Activated T-cell treated with anti-CD3 and anti-CD28 coated beads, Interleukin-2, amount 50 U/mL, for 72 hours (primary cell): ENCODE measurements at regions not wholly inside any gene's neighbourhood (a gene's known extent, or its start where the extent isn't known, plus 50 kb on each side); places are given as distances from the start of the nearest gene placed in this dataset.

Experiments used
- ATAC-seq, 2 donors: fragments of 150-1000 bp; cut with Tn5 transposase; replicated peaks in 1 of 2; 2 replicates each; pipeline ENCODE4 v1.10.0; 2021; ENCODE audit warnings: moderate library complexity in 2 of 2, mild to moderate bottlenecking in 1 of 2
- DNase-seq, 2 donors: peaks; one replicate each; pipeline ENCODE4 v3.0.0; 2021 to 2022; ENCODE audit warnings: mixed read lengths in 1 of 2
- H3K27ac Mint-ChIP-seq: one replicate; pipeline ENCODE4 v1.8.0; 2022; ENCODE audit warnings: mild to moderate bottlenecking, moderate library complexity, mixed read lengths
- H3K27me3 Mint-ChIP-seq: one replicate; pipeline ENCODE4 v1.8.0; 2022; ENCODE audit warnings: low read depth, mixed read lengths
- H3K36me3 Mint-ChIP-seq, 2 donors: one replicate each; pipeline ENCODE4 v1.8.0; 2022; ENCODE audit warnings: mixed read lengths in 2 of 2, mild to moderate bottlenecking in 1 of 2; ENCODE audit not compliant: insufficient read depth in 2 of 2
- H3K4me1 Mint-ChIP-seq: one replicate; pipeline ENCODE4 v1.8.0; 2022; ENCODE audit warnings: low read depth, mixed read lengths
- H3K4me3 Mint-ChIP-seq, 2 donors: one replicate each; pipeline ENCODE4 v1.8.0; 2022; ENCODE audit warnings: mild to moderate bottlenecking in 2 of 2, mixed read lengths in 2 of 2, moderate library complexity in 2 of 2
- H3K9me3 Mint-ChIP-seq, 2 donors: one replicate each; pipeline ENCODE4 v1.8.0; 2022; ENCODE audit warnings: mixed read lengths in 2 of 2

DNA sequence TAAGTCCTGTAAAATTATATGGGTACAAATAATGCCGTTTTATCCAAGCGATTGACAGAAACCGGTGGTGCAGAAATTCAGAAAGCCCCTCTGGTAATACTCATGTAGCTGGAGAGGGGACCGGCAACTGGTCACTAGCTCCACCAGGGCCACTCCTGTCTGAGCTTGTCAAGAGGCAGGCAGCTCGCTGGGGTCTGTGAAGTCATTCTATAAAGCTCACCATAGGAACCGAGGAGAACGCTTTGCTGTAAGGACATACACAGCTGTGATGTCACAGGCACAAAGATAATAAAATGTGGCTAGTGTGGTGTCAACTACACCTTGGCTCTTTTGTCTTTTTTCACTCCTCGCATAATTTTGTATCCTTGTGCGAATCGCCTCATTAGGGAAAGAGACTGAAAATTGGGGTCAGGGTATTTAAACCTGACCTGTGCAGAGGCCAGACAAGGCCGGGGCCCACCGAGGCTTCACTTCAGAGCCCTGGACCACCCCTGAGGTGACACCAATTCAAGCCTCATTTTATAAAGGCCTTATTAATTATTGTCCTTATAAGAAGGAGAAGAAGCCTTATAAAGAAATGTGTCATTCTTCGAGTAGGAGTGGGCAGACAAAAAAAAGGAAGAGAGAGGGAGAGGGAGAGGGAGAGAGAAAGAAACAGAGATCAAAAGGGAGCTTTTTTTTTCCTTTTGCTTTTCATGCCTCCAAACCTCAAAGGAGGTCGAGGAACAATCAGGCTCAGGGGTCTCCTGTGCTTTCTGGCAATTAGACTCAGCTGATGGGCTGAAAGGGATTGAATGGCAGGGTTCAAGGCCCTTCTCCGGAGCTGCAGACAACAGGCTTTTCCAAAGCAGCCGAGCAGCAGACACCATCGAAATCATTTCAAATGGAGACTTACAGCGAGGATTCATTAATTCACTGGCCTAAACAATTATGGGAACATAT is 813.3 kb upstream of the ARRDC4 start:
- no peak overlapping the region for H3K4me3 Mint-ChIP-seq
- no peaks in the 10 kb centered on the region for H3K36me3 Mint-ChIP-seq
- peaks cover 3 to 6% of the 10 kb centered on the region in 2 donors for H3K9me3 Mint-ChIP-seq
- no peaks in the 10 kb centered on the region for H3K4me1 Mint-ChIP-seq
- DNase-seq (no peak), ATAC-seq (no peak)
- no peaks in the 10 kb centered on the region for H3K27me3 Mint-ChIP-seq
- no peak overlapping the region for H3K27ac Mint-ChIP-seq

DNA sequence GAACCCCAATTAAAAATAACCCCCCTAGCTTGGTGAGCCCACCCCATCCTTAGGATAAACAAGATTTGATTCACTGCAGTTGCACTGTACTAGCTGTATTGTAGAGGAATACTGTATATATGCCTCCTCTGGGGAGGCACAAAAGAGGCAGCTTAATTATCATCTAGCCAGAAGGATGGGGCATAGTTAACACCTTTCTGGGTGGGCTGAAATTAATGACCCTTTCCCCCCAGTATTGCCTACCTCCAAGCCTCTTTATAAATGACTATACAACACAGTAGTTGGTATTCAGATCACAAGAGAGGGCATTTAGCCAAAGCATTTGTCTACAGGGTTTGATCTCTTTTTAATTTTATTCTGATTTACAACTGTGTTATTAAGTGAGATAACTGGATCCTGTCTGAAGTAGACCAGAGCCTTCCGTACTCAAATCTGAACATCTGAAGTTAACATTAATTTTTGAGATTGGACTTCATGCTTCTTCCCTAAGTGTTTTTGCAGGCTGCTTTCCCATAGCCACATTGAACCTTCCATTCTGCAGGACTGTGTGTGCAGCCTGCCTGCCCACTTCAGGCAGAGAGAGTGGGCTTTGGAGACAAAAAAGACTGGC is 807.0 kb upstream of the ARRDC4 start:
- DNase-seq (no peak), ATAC-seq (no peak)
- H3K27me3 Mint-ChIP-seq = no peaks in the 10 kb centered on the region
- H3K36me3 Mint-ChIP-seq = no peaks in the 10 kb centered on the region
- peaks cover 2 to 6% of the 10 kb centered on the region in 2 donors for H3K9me3 Mint-ChIP-seq
- H3K4me3 Mint-ChIP-seq = no peak overlapping the region
- no peak overlapping the region for H3K27ac Mint-ChIP-seq
- H3K4me1 Mint-ChIP-seq = no peaks in the 10 kb centered on the region

DNA sequence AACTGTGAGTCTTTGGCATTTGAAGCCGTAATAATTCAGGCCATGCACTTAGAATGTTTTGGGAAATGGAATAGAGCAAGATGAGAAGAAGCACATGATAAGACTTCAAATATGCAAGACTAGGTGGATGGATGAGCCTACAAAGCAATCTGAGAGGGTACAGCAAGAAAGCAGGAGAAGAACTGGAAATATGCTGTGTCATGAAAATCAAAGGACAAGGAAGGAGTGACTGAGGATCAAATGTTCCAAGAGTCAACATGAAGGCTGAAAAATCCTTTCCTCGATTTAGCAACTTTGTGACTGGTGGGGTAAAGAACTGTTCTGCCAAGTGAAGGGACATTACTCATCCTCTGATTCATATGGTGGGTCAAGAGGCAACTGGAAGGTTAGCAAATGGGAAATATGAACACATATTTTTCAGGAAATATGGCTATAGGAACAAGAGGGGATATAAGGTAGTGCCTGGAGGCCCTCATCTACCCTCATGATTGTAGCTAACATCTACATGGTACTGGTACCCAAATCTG is 803.7 kb upstream of the ARRDC4 start:
- DNase-seq = no peak
- H3K4me1 Mint-ChIP-seq = no peaks in the 10 kb centered on the region
- no peak overlapping the region for H3K27ac Mint-ChIP-seq
- no peak overlapping the region for H3K4me3 Mint-ChIP-seq
- no peaks in the 10 kb centered on the region for H3K36me3 Mint-ChIP-seq
- H3K9me3 Mint-ChIP-seq = peaks cover 0 to 2% of the 10 kb centered on the region in 2 donors
- ATAC-seq = no peak
- no peaks in the 10 kb centered on the region for H3K27me3 Mint-ChIP-seq

DNA sequence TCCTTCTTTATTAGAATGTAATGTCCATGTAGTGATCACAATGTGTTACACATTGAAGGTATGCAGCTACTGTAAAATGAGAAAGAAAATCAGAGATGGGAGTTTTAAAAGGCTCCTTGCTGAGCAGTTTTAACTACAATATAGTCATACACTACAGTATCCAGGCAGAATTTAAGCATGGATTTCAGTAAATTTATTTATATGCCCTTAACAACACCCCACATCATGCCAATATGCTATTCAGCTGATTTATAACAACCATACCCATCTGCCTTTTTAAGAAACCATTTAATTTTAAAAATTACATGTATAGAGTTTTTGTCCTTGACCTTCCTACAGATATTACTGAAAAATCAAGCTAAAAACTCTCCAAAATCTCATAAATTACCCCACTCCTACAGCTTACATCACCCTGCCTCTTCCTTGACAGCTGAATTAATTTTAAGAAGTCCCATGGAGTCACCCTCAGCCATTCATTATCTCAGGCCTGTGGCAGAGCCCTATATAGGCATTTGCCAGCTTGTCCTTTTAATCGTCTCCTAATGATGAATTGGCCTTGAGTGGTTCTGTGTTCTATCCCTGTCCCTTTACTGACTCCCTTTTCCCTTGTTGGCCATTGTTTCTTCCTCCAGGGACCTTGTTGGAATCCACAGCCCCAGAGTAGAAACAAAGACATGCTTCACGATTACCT is 797.6 kb upstream of the ARRDC4 start:
- no peaks in the 10 kb centered on the region for H3K27me3 Mint-ChIP-seq
- no peak overlapping the region for H3K27ac Mint-ChIP-seq
- H3K9me3 Mint-ChIP-seq = peaks cover 5 to 7% of the 10 kb centered on the region in 2 donors
- H3K4me1 Mint-ChIP-seq = no peaks in the 10 kb centered on the region
- no peak for ATAC-seq
- H3K36me3 Mint-ChIP-seq = no peaks in the 10 kb centered on the region
- no peak overlapping the region for H3K4me3 Mint-ChIP-seq
- no peak for DNase-seq

DNA sequence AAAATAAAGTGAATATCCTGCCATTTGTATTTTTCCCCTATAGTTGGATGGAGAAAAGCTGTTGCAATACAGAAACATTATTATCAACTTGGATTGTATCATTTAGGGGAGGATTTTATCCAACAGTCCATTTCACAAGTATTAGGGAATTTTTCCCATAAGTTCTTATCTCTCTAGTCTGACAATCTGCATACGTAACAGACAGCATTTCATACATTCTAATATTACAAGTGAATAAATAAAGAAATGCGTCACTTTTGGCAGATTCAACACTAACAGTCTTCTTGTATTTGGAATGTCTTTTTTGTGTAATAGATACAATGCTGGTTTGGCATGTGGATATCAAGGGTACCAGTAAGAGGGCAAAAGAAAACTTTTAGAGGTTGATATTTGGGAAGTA is 795.3 kb upstream of the ARRDC4 start:
- Mint-ChIP-seq H3K27me3 (no peaks in the 10 kb centered on the region), H3K36me3 (no peaks in the 10 kb centered on the region), H3K4me1 (no peaks in the 10 kb centered on the region), H3K9me3 (peaks cover 5 to 7% of the 10 kb centered on the region in 2 donors), H3K27ac (no peak overlapping the region), H3K4me3 (no peak overlapping the region)
- no peak for ATAC-seq
- DNase-seq = no peak

DNA sequence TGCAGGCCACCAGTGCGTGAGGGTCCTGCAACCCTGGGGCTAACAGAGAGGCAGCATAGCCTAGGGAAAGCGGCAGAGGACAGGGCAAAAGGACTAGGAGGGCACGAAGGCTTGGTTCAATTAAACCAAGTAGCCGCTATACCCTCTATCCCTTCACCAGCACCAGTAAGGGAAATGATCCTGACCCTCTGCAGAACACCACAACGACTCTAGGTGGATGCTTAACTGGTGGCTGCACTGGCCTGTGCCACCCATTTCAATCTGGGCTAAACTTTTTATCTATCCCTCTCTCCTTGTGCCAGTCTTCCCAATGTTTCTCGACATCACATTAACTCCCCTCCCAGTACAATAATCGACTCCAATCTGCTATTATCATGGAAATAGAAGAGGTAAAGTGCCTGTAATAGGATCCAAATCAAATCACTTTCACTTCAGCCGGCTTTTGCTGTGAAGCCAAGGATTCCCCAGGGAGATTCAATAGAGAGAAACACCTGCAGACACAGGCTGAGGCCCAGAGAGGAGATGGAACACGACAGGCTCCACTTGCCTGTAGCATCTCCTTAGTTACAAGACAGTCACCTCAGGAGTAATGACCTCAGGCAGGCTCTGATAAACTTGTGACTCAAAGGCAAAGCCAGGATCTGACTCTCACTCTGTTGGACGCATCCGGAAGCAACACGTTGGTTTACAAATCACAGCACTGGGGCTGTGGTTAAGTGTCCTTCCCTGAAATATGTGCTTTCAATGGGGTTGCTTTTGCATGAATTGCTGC is 791.6 kb upstream of the ARRDC4 start:
- Mint-ChIP-seq H3K36me3 (no peaks in the 10 kb centered on the region), H3K4me3 (no peak overlapping the region), H3K27me3 (no peaks in the 10 kb centered on the region), H3K4me1 (no peaks in the 10 kb centered on the region), H3K27ac (no peak overlapping the region), H3K9me3 (peaks cover 8% of the 10 kb centered on the region in 2 donors)
- DNase-seq (no peak), ATAC-seq (no peak)

DNA sequence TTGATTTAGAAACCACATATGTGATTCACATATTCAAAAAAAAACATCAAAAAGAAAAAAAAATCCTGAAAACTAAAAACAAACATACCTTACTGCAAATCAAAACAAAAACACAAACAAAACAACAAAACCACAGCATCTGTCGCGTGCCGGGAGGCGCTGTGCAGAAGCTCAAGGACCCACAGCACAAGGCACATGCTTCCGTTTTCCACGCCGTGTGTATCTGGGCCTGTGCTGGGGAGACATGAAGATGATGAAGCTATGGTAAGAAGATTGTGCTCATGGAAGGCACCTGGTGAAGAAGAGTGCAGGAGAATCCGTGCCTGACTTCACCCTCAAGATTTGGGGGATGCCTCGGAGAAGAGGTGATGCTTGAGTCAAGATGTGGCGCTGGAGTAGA is 788.9 kb upstream of the ARRDC4 start:
- ATAC-seq (no peak), DNase-seq (no peak)
- Mint-ChIP-seq H3K4me3 (no peak overlapping the region), H3K27ac (no peak overlapping the region), H3K36me3 (no peaks in the 10 kb centered on the region), H3K4me1 (no peaks in the 10 kb centered on the region), H3K9me3 (peaks cover 3 to 6% of the 10 kb centered on the region in 2 donors), H3K27me3 (no peaks in the 10 kb centered on the region)

DNA sequence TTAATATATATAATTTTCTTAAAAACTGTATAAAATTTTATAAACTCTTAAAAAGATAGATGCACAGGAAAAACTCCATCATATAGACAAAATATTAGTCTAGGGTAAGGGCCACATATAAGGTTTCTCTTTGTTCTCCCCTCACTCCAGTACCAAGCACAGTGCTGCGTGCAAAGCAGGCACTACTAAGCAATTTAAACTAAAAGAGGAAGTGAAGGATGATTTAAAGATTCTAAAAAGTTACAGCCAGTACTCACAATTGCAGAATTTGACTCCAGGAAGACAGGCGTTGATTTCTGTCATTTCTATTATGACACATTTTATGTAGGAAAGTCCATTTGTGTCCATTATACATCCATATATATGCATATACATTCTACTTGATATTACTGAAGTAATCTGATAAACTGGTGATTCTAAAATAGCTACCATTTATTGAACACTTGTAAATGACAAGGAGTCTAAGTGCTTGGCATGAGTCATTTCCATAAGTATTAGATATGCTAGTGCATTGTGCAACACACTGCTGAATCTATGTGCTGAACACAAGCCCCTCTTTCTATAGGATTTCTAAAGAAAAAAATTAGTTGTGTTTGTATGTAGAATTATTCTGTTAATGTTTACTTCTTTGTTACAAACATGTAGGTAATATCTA is 785.5 kb upstream of the ARRDC4 start:
- no peak overlapping the region for H3K4me3 Mint-ChIP-seq
- no peak overlapping the region for H3K27ac Mint-ChIP-seq
- H3K9me3 Mint-ChIP-seq = peaks cover 6 to 9% of the 10 kb centered on the region in 2 donors
- H3K4me1 Mint-ChIP-seq = no peaks in the 10 kb centered on the region
- H3K27me3 Mint-ChIP-seq = no peaks in the 10 kb centered on the region
- ATAC-seq (no peak), DNase-seq (no peak)
- H3K36me3 Mint-ChIP-seq = no peaks in the 10 kb centered on the region

DNA sequence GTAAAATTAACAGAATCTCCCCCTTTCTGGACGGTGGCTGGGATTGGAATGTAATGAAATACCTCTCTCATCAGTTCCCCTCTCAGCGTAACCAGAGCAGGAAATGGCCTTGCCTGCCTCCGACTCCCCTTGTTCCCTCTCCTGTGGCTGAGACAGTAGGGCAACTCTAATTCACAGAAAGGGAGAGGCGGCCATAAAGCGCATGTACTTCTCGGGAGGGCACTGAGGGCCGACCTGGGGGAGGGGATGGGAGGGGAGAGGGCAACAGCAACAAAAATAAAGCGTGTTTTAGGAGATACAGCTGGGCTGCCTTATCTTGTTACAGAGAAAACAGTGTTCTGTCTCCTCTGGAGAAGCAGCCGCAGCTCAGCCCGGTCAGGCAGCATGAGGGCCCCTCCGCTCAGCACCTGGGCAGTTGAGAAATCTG is 783.3 kb upstream of the ARRDC4 start:
- H3K4me1 Mint-ChIP-seq = no peaks in the 10 kb centered on the region
- DNase-seq (no peak), ATAC-seq (no peak)
- no peak overlapping the region for H3K4me3 Mint-ChIP-seq
- H3K9me3 Mint-ChIP-seq = peaks cover 3 to 4% of the 10 kb centered on the region in 2 donors
- no peaks in the 10 kb centered on the region for H3K27me3 Mint-ChIP-seq
- H3K27ac Mint-ChIP-seq = no peak overlapping the region
- no peaks in the 10 kb centered on the region for H3K36me3 Mint-ChIP-seq

DNA sequence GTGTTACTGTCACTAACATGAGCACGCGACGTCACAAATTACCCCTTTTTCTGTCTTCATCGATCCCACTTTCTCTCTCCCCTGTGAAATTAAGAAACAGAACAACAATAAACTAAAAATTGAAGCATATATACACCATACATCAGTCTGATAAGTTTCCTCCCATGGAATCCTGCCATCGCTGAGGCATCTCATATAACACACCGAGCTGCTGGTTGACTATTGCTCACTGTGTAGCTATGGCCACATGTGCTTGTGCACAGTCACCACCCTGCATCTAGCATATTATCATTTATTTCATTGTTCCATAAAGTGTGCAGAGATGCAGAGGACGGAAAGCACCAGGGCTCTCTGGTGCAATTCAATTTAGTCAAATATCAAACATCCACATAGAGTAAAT is 777.9 kb upstream of the ARRDC4 start:
- Mint-ChIP-seq H3K36me3 (no peaks in the 10 kb centered on the region), H3K27me3 (no peaks in the 10 kb centered on the region), H3K27ac (no peak overlapping the region), H3K9me3 (peaks cover 3 to 4% of the 10 kb centered on the region in 2 donors), H3K4me1 (no peaks in the 10 kb centered on the region), H3K4me3 (no peak overlapping the region)
- DNase-seq = no peak
- ATAC-seq = no peak

DNA sequence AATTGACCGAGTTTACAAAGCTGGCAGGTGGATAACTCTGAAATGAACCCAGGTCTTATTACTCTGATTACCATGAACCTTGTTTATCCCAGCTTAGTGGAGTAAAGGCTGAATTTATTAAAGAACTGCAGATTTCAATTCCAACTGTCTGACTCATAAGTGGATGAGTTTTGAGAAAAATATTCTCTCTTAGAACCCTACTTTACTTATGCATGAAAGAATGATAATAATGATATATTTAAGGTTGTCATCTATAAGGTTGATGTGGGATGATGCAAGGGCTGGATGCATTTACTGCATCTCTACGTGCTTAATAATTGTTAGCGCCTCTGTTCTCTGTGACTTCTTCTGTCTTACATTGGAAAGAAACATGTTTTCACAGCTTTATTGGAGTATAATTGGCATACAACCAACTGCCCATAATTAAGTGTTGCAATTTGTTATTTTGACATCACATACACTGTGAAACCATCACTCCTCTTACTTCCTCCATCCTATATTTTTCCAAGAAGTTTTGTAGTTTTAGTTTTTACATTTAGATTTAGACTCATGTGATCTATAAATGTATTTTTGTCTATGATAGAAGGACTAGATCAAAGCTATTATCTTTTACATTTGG is 771.2 kb upstream of the ARRDC4 start:
- Mint-ChIP-seq H3K27ac (no peak overlapping the region), H3K4me3 (no peak overlapping the region), H3K9me3 (no peaks in the 10 kb centered on the region), H3K4me1 (no peaks in the 10 kb centered on the region), H3K27me3 (no peaks in the 10 kb centered on the region), H3K36me3 (no peaks in the 10 kb centered on the region)
- DNase-seq (no peak), ATAC-seq (no peak)

DNA sequence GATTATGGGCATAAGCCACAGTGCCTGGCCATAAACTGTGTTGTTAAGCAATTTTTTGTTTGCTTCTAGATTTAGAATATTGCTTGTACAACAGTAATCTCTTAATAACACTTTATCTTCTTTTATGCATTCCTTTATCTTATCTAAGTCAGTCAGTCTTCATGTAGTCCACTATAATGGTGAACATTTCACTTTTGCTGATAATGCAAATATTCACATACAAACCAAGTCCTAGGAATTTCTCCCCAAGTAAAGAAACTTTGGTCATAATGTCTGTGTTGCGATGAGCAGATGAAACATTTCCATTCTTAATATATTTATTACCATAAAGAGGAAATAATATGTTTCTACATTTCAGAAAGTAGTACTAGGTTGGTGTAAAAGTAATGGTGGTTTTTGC is 765.8 kb upstream of the ARRDC4 start:
- H3K27ac Mint-ChIP-seq = no peak overlapping the region
- no peak overlapping the region for H3K4me3 Mint-ChIP-seq
- DNase-seq (no peak), ATAC-seq (no peak)
- peaks cover 2 to 4% of the 10 kb centered on the region in 2 donors for H3K9me3 Mint-ChIP-seq
- H3K4me1 Mint-ChIP-seq = no peaks in the 10 kb centered on the region
- H3K36me3 Mint-ChIP-seq = no peaks in the 10 kb centered on the region
- no peaks in the 10 kb centered on the region for H3K27me3 Mint-ChIP-seq
